ENCODE measurements at regions not wholly inside any gene's neighbourhood (a gene's known extent, or its start where the extent isn't known, plus 50 kb on each side); places are given as distances from the start of the nearest gene placed in this dataset.
A peak's percentile ranks its signal among the peaks of the same experiment; 100 is the strongest.

- TF ChIP-seq EP300 (IDR thresholded peaks at IDR 0.05) (no peak), CTCF (IDR thresholded peaks at IDR 0.05) (peak; percentile 75 to 96 (median 87)), POLR2A (IDR thresholded peaks at IDR 0.05) (no peak)
- H3K4me3 ChIP-seq = no peak overlapping the region
- H3K27ac ChIP-seq = peak overlapping the region in 1 of 4 donors; percentile 16
- no peaks in the 10 kb centered on the region for H3K36me3 ChIP-seq
- no peaks in the 10 kb centered on the region for H3K9me3 ChIP-seq
- 19 to 22% methylated on average over 11 of the region's 11 CpGs for WGBS, 2 donors
- peaks cover 0 to 17% (median 0%) of the 10 kb centered on the region in 4 donors for H3K4me1 ChIP-seq
- DNase-seq (ENCODE audit: low spot score in 2 of 2) = peak; percentile 78 to 94
- no peaks in the 10 kb centered on the region for H3K27me3 ChIP-seq
These were observed 185.9 kb downstream of the MTX2 start for GRCh38 chr2:176454893-176455815.

GRCh38 chr2:176455816-176456291 lies 186.6 kb downstream of the MTX2 start:
- H3K4me3 ChIP-seq = no peak overlapping the region
- no peaks in the 10 kb centered on the region for H3K9me3 ChIP-seq
- 51 to 52% methylated on average over 3 of the region's 3 CpGs for WGBS, 2 donors
- H3K36me3 ChIP-seq = no peaks in the 10 kb centered on the region
- H3K27me3 ChIP-seq = no peaks in the 10 kb centered on the region
- DNase-seq (ENCODE audit: low spot score in 2 of 2) = peak; percentile 21 to 33
- peak overlapping the region in 1 of 4 donors; percentile 16 for H3K27ac ChIP-seq
- peaks cover 0 to 19% (median 0%) of the 10 kb centered on the region in 4 donors for H3K4me1 ChIP-seq
- TF ChIP-seq CTCF (IDR thresholded peaks at IDR 0.05) (no peak), EP300 (IDR thresholded peaks at IDR 0.05) (no peak), POLR2A (IDR thresholded peaks at IDR 0.05) (no peak)

- Histone ChIP-seq H3K9me3 (no peaks in the 10 kb centered on the region), H3K27ac (no peak overlapping the region), H3K4me3 (no peak overlapping the region), H3K27me3 (no peaks in the 10 kb centered on the region), H3K4me1 (peaks cover 0 to 31% (median 0%) of the 10 kb centered on the region in 4 donors), H3K36me3 (no peaks in the 10 kb centered on the region)
- WGBS, 2 donors = 66 to 67% methylated on average over 1 of the region's 1 CpG
- no peak for DNase-seq (ENCODE audit: low spot score in 2 of 2)
- TF ChIP-seq EP300 (IDR thresholded peaks at IDR 0.05) (no peak), CTCF (IDR thresholded peaks at IDR 0.05) (no peak), POLR2A (IDR thresholded peaks at IDR 0.05) (no peak)
These were observed 188.2 kb downstream of the MTX2 start for GRCh38 chr2:176457481-176457880.

- TF ChIP-seq CTCF (IDR thresholded peaks at IDR 0.05) (no peak), EP300 (IDR thresholded peaks at IDR 0.05) (no peak), POLR2A (IDR thresholded peaks at IDR 0.05) (no peak)
- Histone ChIP-seq H3K9me3 (no peaks in the 10 kb centered on the region), H3K27ac (peak overlapping the region in 1 of 4 donors; percentile 40), H3K4me3 (no peak overlapping the region), H3K4me1 (peaks cover 0 to 14% (median 0%) of the 10 kb centered on the region in 4 donors), H3K27me3 (peaks cover 0 to 5% of the 10 kb centered on the region in 2 donors), H3K36me3 (no peaks in the 10 kb centered on the region)
- DNase-seq (ENCODE audit: low spot score in 2 of 2) = no peak
- WGBS, 2 donors = 47 to 48% methylated on average over 5 of the region's 5 CpGs
These were observed 192.0 kb downstream of the MTX2 start for GRCh38 chr2:176461098-176461808.
